DOHH2 (cell line): ENCODE measurements at regions not wholly inside any gene's neighbourhood (a gene's known extent, or its start where the extent isn't known, plus 50 kb on each side); places are given as distances from the start of the nearest gene placed in this dataset.

Experiments used
- EZH2phosphoT487 ChIP-seq: fragments of 200-600 bp; sonication (generic); IDR thresholded peaks from 2 replicates; pipeline ENCODE4 v1.6.1; 2017; ENCODE audit warnings: borderline replicate concordance, mild to moderate bottlenecking, antibody characterized with exemption, low read length, moderate library complexity, mixed read lengths
- TF ChIP-seq, protein P1 (sequence below): fragments of 200-600 bp; sonication (generic); IDR thresholded peaks from one replicate; pipeline ENCODE4 v1.5.1; 2014; ENCODE audit warnings: antibody characterized with exemption, mild to moderate bottlenecking, low read depth, low read length; ENCODE audit not compliant: poor library complexity, severe bottlenecking

DNA sequence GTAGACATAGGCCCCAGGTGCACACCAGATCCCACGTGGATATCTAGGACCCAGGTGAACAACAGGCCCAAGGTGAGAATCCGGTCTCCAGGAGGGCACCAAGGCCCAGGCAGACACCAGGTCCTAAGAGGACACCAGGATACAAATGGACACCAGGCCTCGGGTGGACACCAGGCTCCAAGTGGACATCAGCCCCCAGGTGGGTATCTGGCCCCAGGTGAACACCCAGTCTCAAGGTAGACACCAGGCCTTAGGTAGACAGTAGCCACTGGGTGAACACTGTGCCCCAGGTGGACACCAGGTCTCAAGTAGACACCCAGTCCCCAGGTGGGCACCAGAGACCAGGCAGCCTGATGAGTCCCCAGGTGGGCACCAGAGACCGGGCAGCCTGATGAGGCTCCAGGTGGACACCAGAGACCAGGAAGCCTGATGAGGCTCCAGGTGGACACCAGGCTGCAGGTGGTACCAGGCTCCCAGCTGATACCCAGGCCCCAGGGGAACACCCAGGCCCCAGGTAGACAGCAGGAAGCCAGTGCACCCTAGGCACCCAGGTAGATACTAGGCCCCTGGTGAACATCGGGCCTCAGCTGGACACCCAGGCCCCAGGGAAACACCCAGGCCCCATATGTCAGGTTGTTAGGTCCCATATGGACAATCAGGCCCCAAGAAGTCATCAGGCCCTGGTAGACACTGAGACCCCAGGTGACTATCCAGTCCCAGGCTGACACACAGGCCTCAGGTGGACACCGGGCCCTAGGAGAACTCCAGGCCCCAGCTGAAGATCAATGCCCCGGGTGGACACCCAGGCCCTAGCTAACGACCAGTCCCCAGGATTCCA lies 55.1 kb upstream of the SEPTIN5 start:
- TF ChIP-seq, protein P1, sequence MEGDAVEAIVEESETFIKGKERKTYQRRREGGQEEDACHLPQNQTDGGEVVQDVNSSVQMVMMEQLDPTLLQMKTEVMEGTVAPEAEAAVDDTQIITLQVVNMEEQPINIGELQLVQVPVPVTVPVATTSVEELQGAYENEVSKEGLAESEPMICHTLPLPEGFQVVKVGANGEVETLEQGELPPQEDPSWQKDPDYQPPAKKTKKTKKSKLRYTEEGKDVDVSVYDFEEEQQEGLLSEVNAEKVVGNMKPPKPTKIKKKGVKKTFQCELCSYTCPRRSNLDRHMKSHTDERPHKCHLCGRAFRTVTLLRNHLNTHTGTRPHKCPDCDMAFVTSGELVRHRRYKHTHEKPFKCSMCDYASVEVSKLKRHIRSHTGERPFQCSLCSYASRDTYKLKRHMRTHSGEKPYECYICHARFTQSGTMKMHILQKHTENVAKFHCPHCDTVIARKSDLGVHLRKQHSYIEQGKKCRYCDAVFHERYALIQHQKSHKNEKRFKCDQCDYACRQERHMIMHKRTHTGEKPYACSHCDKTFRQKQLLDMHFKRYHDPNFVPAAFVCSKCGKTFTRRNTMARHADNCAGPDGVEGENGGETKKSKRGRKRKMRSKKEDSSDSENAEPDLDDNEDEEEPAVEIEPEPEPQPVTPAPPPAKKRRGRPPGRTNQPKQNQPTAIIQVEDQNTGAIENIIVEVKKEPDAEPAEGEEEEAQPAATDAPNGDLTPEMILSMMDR = no peak
- TF ChIP-seq EZH2phosphoT487 = no peak
